ENCODE measurements at regions not wholly inside any gene's neighbourhood (a gene's known extent, or its start where the extent isn't known, plus 50 kb on each side); places are given as distances from the start of the nearest gene placed in this dataset.
"Not testable (repeated sequence)": the region's sequence is repeated elsewhere in the genome, so short reads cannot be mapped to it uniquely, and the experiment has no call there.

GRCh38 chr5:57871496-57871895, 388.9 kb upstream of the ACTBL2 start:
- DNase-seq = no peak

DNA sequence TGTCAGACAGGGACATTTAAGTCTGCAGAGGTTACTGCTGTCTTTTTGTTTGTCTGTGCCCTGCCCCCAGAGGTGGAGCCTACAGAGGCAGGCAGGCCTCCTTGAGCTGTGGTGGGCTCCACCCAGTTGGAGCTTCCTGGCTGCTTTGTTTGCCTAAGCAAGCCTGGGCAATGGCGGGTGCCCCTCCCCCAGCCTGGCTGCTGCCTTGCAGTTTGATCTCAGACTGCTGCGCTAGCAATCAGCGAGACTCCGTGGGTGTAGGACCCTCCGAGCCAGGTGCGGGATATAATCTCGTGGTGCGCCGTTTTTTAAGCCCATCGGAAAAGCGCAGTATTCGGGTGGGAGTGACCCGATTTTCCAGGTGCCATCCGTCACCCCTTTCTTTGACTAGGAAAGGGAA, 387.7 kb upstream of the ACTBL2 start:
- not testable (repeated sequence) for DNase-seq

GRCh38 chr5:57863661-57864060, 381.1 kb upstream of the ACTBL2 start:
- DNase-seq = no peak

GRCh38 chr5:57862942-57863341, 380.3 kb upstream of the ACTBL2 start:
- no peak for DNase-seq

DNA sequence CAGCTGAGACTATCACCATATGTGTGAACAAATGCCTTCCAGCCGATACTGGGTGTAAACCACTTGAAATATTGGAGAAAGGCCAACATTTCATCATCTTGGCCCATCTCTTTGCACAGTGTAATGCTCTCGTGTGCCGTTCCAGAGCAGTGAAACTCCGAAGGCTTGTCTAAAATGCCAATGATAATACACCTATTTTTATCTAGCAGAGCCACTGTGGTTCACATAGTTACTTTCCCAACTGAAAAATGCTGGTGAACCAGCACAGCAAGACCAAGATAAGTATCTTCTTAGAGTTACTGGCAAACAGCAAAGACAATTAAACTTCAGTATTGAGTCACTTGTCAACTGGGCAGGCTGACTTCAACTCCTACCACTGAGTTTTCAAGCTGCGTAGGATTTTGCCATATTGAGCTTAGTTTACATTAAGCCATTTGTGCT, 379.9 kb upstream of the ACTBL2 start:
- no peak for DNase-seq

GRCh38 chr5:57859626-57860025, 377.0 kb upstream of the ACTBL2 start:
- DNase-seq = no peak

GRCh38 chr5:57858905-57859304, 376.3 kb upstream of the ACTBL2 start:
- DNase-seq = no peak

- DNase-seq = no peak
Measured at GRCh38 chr5:57857696-57858095, 375.1 kb upstream of the ACTBL2 start.

GRCh38 chr5:57855831-57856230, 373.2 kb upstream of the ACTBL2 start:
- DNase-seq = no peak

- DNase-seq = no peak
Measured at GRCh38 chr5:57853929-57854697, 371.5 kb upstream of the ACTBL2 start.

DNA sequence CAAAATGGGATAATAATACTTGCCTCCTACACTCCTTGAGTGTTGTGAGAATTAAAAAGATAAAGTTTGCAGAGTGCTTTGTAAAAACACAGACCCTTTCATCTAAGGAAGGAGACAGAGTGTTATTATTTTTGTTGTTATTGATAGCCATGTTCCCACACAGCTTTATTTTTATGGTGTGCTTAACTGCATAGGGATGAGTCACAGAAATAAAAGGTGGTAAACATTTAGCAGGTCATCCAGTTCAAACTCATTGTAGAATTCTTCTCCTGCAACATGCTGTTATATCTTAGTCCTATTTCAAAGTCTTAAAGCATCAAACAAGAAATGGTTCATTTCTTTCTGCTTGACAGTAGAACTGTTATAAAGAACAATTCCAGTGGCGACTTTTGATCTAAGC, 367.5 kb upstream of the ACTBL2 start:
- no peak for DNase-seq

- no peak for DNase-seq
Measured at GRCh38 chr5:57845025-57845424, 362.4 kb upstream of the ACTBL2 start.

GRCh38 chr5:57844410-57844809, 361.8 kb upstream of the ACTBL2 start:
- DNase-seq = no peak

- DNase-seq = no peak
Measured at GRCh38 chr5:57843059-57843367, 360.4 kb upstream of the ACTBL2 start.

DNA sequence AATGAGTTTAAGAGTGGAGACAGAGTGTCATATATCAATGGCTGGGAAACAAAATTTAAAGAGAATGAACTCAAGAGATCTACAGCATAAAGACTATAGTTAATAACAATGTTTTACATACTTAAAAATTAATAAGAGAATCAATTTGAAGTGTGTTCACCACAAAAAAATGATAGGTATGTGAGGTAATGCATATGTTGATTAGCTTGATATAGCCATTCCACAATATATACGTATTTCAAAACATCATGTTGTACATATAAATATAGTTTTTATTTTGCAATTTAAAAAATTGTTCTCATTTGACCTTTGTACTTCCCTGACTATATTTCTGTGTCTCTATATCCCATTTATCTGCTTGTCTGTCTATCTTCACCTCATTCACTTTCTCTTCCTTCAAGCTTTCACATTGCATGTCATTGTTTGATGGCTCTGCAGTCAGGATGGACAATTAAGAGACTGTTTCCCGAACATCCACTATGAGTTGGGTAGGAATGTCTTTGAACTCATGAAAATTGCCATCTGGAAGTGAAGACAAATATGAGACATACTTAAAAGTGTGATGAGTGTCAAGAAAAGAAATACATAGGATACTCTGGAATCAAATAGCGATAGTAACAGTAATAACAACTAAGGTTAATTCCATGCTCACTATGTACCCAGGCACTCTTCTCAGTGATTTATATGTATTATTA, 359.9 kb upstream of the ACTBL2 start:
- DNase-seq = no peak

GRCh38 chr5:57841676-57842363, 359.2 kb upstream of the ACTBL2 start:
- no peak for DNase-seq

DNA sequence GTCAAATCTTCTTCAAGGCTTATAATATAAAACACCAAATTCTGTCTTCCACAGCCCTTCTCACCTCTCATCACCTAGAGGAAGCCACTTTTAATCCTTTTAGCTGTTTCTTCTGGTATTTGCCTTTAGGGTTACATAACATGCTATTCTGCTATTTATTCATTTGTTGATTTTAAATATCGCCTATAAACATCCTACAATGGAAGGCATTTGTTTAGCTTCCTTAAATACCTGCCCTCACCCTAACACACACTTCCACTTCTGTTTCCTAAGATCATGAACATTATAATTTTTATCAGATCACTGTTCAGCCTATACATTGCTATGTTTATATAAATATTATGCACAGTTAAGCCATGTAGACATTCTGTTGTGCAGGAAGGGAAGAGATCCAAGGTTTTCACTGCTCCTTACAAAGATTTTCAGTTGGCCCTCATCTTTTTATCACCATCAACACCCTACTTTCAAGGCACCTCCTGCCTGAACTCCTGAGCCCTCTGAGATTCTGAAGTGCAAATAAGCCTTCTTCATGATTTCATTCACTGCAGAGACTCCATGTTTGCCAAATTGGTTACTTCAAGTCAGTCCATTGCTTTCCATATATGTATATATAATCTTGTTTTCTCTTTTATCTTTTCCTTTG, 356.9 kb upstream of the ACTBL2 start:
- DNase-seq = no peak

- DNase-seq = no peak
Measured at GRCh38 chr5:57839025-57839424, 356.4 kb upstream of the ACTBL2 start.

DNA sequence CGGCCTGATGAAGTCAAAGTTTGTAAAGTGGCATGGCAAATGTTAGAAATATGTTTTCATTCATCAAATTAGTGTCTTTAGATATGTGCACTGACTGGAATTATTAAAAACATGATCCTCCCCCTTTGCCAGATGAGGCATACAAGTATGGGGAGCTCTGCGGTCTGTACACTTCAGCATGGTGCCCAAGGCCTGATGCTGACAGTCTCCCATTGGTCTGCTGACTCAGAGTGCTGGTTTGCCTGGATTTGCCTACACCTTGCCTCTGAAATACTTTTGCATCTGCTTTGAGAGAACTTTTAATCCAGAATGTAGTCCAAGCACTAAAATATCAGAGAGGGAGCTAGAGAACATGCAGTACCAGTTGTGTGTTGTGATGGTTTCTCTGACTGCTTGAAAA, 354.3 kb upstream of the ACTBL2 start:
- no peak for DNase-seq

- no peak for DNase-seq
Measured at GRCh38 chr5:57836331-57836730, 353.7 kb upstream of the ACTBL2 start.

GRCh38 chr5:57834829-57835608, 352.4 kb upstream of the ACTBL2 start:
- no peak for DNase-seq

GRCh38 chr5:57833489-57833888, 350.9 kb upstream of the ACTBL2 start:
- DNase-seq = no peak

All from C1 segment of cervical spinal cord (tissue), 14 donors.